ENCODE measurements at regions not wholly inside any gene's neighbourhood (a gene's known extent, or its start where the extent isn't known, plus 50 kb on each side); places are given as distances from the start of the nearest gene placed in this dataset.

DNA sequence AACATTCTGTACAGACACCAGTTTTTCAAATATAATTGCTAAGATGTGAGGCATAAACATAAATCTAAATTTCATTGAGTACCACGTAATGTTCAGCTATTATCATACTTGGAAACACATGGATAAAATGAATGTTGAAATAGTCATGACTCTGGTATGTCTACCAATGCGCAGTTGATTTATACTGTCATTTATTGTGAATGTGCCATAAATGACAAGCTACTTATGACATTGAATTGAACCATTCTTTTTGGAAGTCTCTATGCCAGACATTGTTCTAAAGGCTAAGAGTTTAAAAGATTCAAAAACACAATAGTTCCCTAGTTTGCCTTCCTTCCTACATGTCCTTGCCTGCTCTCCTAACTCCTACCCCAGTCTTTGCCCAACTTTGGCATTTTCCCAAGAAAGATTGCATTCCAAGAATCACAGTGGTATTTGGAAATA is 96.6 kb upstream of the DMD start:
- H3K4me3 ChIP-seq (ENCODE audit: low read length), result no peak overlapping the region
- H3K4me2 ChIP-seq (ENCODE audit: low read length), result no peak overlapping the region
- H3K9ac ChIP-seq (ENCODE audit: low read length), result no peak overlapping the region
- no peaks in the 10 kb centered on the region for H4K20me1 ChIP-seq (ENCODE audit: insufficient read depth)
- no peak overlapping the region for H2AFZ ChIP-seq (ENCODE audit: low read depth, low read length)
- no peak overlapping the region for H3K27ac ChIP-seq (ENCODE audit: low read length)
- TF ChIP-seq TAF1 (IDR thresholded peaks at IDR 0.05; ENCODE audit: low read depth), result no peak
- TF ChIP-seq RAD21 (conservative IDR thresholded peaks at IDR 0.05), result no peak
- TF ChIP-seq POLR2AphosphoS5 (IDR thresholded peaks at IDR 0.05), result no peak
- TF ChIP-seq EZH2 (IDR thresholded peaks at IDR 0.05; ENCODE audit: borderline replicate concordance, insufficient read depth, low read length, poor library complexity, severe bottlenecking), result no peak
- TF ChIP-seq SMC3 (conservative IDR thresholded peaks at IDR 0.05; ENCODE audit: poor library complexity), result no peak
- TF ChIP-seq EP300 (conservative IDR thresholded peaks at IDR 0.05; ENCODE audit: poor library complexity, severe bottlenecking), result no peak
- TF ChIP-seq, protein P1, sequence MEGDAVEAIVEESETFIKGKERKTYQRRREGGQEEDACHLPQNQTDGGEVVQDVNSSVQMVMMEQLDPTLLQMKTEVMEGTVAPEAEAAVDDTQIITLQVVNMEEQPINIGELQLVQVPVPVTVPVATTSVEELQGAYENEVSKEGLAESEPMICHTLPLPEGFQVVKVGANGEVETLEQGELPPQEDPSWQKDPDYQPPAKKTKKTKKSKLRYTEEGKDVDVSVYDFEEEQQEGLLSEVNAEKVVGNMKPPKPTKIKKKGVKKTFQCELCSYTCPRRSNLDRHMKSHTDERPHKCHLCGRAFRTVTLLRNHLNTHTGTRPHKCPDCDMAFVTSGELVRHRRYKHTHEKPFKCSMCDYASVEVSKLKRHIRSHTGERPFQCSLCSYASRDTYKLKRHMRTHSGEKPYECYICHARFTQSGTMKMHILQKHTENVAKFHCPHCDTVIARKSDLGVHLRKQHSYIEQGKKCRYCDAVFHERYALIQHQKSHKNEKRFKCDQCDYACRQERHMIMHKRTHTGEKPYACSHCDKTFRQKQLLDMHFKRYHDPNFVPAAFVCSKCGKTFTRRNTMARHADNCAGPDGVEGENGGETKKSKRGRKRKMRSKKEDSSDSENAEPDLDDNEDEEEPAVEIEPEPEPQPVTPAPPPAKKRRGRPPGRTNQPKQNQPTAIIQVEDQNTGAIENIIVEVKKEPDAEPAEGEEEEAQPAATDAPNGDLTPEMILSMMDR (IDR thresholded peaks at IDR 0.05; ENCODE audit: poor library complexity, severe bottlenecking), result no peak
- TF ChIP-seq, protein P2, sequence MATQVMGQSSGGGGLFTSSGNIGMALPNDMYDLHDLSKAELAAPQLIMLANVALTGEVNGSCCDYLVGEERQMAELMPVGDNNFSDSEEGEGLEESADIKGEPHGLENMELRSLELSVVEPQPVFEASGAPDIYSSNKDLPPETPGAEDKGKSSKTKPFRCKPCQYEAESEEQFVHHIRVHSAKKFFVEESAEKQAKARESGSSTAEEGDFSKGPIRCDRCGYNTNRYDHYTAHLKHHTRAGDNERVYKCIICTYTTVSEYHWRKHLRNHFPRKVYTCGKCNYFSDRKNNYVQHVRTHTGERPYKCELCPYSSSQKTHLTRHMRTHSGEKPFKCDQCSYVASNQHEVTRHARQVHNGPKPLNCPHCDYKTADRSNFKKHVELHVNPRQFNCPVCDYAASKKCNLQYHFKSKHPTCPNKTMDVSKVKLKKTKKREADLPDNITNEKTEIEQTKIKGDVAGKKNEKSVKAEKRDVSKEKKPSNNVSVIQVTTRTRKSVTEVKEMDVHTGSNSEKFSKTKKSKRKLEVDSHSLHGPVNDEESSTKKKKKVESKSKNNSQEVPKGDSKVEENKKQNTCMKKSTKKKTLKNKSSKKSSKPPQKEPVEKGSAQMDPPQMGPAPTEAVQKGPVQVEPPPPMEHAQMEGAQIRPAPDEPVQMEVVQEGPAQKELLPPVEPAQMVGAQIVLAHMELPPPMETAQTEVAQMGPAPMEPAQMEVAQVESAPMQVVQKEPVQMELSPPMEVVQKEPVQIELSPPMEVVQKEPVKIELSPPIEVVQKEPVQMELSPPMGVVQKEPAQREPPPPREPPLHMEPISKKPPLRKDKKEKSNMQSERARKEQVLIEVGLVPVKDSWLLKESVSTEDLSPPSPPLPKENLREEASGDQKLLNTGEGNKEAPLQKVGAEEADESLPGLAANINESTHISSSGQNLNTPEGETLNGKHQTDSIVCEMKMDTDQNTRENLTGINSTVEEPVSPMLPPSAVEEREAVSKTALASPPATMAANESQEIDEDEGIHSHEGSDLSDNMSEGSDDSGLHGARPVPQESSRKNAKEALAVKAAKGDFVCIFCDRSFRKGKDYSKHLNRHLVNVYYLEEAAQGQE (IDR thresholded peaks at IDR 0.05; ENCODE audit: borderline replicate concordance), result no peak
- no peak for TF ChIP-seq MXI1 (conservative IDR thresholded peaks at IDR 0.05; ENCODE audit: poor library complexity, severe bottlenecking)
- no peaks in the 10 kb centered on the region for H3K9me3 ChIP-seq (ENCODE audit: low read length)
- no peaks in the 10 kb centered on the region for H3K27me3 ChIP-seq (ENCODE audit: insufficient read depth, low read depth, low read length)
- no peaks in the 10 kb centered on the region for H3K9me2 ChIP-seq (ENCODE audit: insufficient read depth, low read length)
- H3F3A ChIP-seq (ENCODE audit: insufficient read depth, low read length, poor library complexity, severe bottlenecking), result no peaks in the 10 kb centered on the region
- H3K79me2 ChIP-seq (replicated peaks; ENCODE audit: insufficient read depth, low read length), result no peaks in the 10 kb centered on the region
- no peaks in the 10 kb centered on the region for H3K36me3 ChIP-seq (ENCODE audit: insufficient read depth, low read length)

DNA sequence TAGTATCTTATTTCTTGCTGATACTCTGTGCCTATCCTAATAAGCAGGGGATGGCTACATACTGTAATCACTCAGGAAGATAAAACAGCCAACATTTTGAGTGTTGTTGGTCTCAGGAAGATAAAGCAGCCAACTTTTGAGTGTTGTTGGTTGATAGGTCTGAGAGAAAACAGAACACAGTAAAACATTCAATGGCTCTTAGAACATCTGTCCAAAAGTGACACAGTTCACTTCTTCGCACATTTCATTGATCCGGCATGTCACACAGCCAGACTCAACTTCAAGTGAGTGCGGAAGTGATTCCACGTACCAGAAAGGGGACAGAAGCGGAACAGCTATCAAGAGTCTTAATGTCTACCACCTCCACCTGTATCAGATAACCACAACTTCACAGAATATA is 87.3 kb upstream of the DMD start:
- no peaks in the 10 kb centered on the region for H3K36me3 ChIP-seq (ENCODE audit: insufficient read depth, low read length)
- no peak for TF ChIP-seq POLR2AphosphoS5 (IDR thresholded peaks at IDR 0.05)
- no peak for TF ChIP-seq EZH2 (IDR thresholded peaks at IDR 0.05; ENCODE audit: borderline replicate concordance, insufficient read depth, low read length, poor library complexity, severe bottlenecking)
- TF ChIP-seq, protein P2 (IDR thresholded peaks at IDR 0.05; ENCODE audit: borderline replicate concordance), result no peak
- no peak for TF ChIP-seq MXI1 (conservative IDR thresholded peaks at IDR 0.05; ENCODE audit: poor library complexity, severe bottlenecking)
- H3K4me3 ChIP-seq (ENCODE audit: low read length), result no peak overlapping the region
- no peaks in the 10 kb centered on the region for H3K9me2 ChIP-seq (ENCODE audit: insufficient read depth, low read length)
- H3K9ac ChIP-seq (ENCODE audit: low read length), result no peak overlapping the region
- H3K27me3 ChIP-seq (ENCODE audit: insufficient read depth, low read depth, low read length), result no peaks in the 10 kb centered on the region
- H3K9me3 ChIP-seq (ENCODE audit: low read length), result no peaks in the 10 kb centered on the region
- H3K4me2 ChIP-seq (ENCODE audit: low read length), result no peak overlapping the region
- no peaks in the 10 kb centered on the region for H3K79me2 ChIP-seq (replicated peaks; ENCODE audit: insufficient read depth, low read length)
- H3K27ac ChIP-seq (ENCODE audit: low read length), result no peak overlapping the region
- no peaks in the 10 kb centered on the region for H4K20me1 ChIP-seq (ENCODE audit: insufficient read depth)
- H3F3A ChIP-seq (ENCODE audit: insufficient read depth, low read length, poor library complexity, severe bottlenecking), result no peaks in the 10 kb centered on the region
- no peak overlapping the region for H2AFZ ChIP-seq (ENCODE audit: low read depth, low read length)
